Astrocyte of the cerebellum (primary cell): ENCODE measurements at regions not wholly inside any gene's neighbourhood (a gene's known extent, or its start where the extent isn't known, plus 50 kb on each side); places are given as distances from the start of the nearest gene placed in this dataset.
"Not testable (repeated sequence)": the region's sequence is repeated elsewhere in the genome, so short reads cannot be mapped to it uniquely, and the experiment has no call there.

Experiments used
- DNase-seq: peaks from one replicate; pipeline ENCODE4 v3.0.0-alpha.2; 2011; ENCODE audit warnings: low read depth
- H3K4me3 ChIP-seq: 2 replicates; pipeline ENCODE4 v1.5.1; 2011; ENCODE audit warnings: mild to moderate bottlenecking, low read depth, low read length, moderate library complexity
- CTCF ChIP-seq: IDR thresholded peaks from 2 replicates; pipeline ENCODE4 v1.5.1; 2012; ENCODE audit warnings: low read length, low read depth, moderate library complexity, mild to moderate bottlenecking; ENCODE audit errors: missing control alignments
- in situ Hi-C: cut with HindIII; loops from 2 replicates; pipeline ENCODE4 v1.10.0; 2017; ENCODE audit warnings: low sequenced_read_pairs

GRCh38 chr4:112031712-112032328, 113.4 kb upstream of the FAM241A start:
- TF ChIP-seq CTCF = peak; percentile 70
- DNase-seq = peak; percentile 57
- in situ Hi-C loops = no loop called here
- H3K4me3 ChIP-seq = no peak overlapping the region

GRCh38 chr4:112036886-112037285, 108.4 kb upstream of the FAM241A start:
- no peak for DNase-seq
- TF ChIP-seq CTCF = no peak
- no peak overlapping the region for H3K4me3 ChIP-seq
- in situ Hi-C loops = no loop called here

GRCh38 chr4:112038861-112039260, 106.4 kb upstream of the FAM241A start:
- in situ Hi-C loops = no loop called here
- no peak for TF ChIP-seq CTCF
- peak; percentile 55 for DNase-seq
- no peak overlapping the region for H3K4me3 ChIP-seq

- H3K4me3 ChIP-seq, DNase-seq, in situ Hi-C loops: not testable (repeated sequence)
Observed at GRCh38 chr4:112049119-112049518, 96.1 kb upstream of the FAM241A start.

GRCh38 chr4:112053825-112054350, 91.4 kb upstream of the FAM241A start:
- DNase-seq = no peak
- in situ Hi-C loops = no loop called here
- no peak for TF ChIP-seq CTCF
- no peak overlapping the region for H3K4me3 ChIP-seq

- TF ChIP-seq CTCF = no peak
- in situ Hi-C loops = no loop called here
- no peak overlapping the region for H3K4me3 ChIP-seq
- no peak for DNase-seq
Observed at GRCh38 chr4:112055100-112055499, 90.2 kb upstream of the FAM241A start.

- H3K4me3 ChIP-seq = no peak overlapping the region
- TF ChIP-seq CTCF = no peak
- in situ Hi-C loops = no loop called here
- no peak for DNase-seq
Observed at GRCh38 chr4:112057470-112057869, 87.8 kb upstream of the FAM241A start.
